ENCODE measurements at regions not wholly inside any gene's neighbourhood (a gene's known extent, or its start where the extent isn't known, plus 50 kb on each side); places are given as distances from the start of the nearest gene placed in this dataset.

DNA sequence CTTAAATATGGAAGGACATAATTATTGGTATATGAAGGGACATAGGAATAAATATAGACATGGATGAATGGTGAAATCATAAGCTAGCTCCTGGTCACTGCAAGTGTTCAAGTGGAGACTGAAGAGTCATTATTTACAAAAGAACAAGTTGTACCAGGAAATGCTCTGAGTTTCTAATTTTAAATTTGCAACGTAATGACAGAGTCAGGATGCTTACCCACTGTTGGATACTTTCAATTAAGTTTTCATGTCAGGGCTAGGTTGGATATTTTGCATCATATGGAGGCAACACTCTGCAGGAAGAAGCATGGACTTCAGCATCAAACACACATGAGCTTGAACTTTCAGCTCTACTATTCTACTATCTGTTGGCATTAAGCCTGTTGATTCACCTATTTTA, 499.6 kb upstream of the C1orf87 start:
- Mint-ChIP-seq H3K36me3 (ENCODE audit: low read depth) (peaks cover 4% of the 10 kb centered on the region), H3K9me3 (peaks cover 2% of the 10 kb centered on the region), H3K4me1 (peaks cover 28% of the 10 kb centered on the region), H3K4me3 (no peak overlapping the region), H3K27me3 (ENCODE audit: low read depth) (no peaks in the 10 kb centered on the region), H3K27ac (ENCODE audit: unreplicated experiment) (no peak overlapping the region)
- DNase-seq (ENCODE audit: low read depth, low spot score) = no peak
- TF ChIP-seq, protein P1, sequence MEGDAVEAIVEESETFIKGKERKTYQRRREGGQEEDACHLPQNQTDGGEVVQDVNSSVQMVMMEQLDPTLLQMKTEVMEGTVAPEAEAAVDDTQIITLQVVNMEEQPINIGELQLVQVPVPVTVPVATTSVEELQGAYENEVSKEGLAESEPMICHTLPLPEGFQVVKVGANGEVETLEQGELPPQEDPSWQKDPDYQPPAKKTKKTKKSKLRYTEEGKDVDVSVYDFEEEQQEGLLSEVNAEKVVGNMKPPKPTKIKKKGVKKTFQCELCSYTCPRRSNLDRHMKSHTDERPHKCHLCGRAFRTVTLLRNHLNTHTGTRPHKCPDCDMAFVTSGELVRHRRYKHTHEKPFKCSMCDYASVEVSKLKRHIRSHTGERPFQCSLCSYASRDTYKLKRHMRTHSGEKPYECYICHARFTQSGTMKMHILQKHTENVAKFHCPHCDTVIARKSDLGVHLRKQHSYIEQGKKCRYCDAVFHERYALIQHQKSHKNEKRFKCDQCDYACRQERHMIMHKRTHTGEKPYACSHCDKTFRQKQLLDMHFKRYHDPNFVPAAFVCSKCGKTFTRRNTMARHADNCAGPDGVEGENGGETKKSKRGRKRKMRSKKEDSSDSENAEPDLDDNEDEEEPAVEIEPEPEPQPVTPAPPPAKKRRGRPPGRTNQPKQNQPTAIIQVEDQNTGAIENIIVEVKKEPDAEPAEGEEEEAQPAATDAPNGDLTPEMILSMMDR (conservative IDR thresholded peaks at IDR 0.05) = no peak

DNA sequence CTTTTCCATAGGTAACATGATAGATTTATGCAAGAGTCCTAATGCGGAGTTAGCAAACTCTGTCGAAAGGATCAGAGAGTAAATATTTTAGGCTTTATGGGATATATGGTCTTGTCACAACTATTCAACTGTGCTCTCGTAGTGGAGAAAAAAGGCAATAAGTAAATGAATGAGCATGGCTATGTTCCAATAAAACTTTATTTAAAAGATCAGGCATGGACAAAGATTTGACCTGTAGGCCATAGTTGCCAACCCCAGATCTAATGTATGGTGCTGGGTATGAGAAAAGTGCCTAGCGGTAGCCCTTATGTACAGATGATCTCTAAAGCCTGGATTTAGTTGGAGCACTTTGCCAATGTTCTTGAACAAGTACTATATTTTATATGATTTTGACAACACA, 498.8 kb upstream of the C1orf87 start:
- Mint-ChIP-seq H3K27ac (ENCODE audit: unreplicated experiment) (no peak overlapping the region), H3K27me3 (ENCODE audit: low read depth) (no peaks in the 10 kb centered on the region), H3K4me3 (no peak overlapping the region), H3K36me3 (ENCODE audit: low read depth) (peaks cover 4% of the 10 kb centered on the region), H3K4me1 (peaks cover 23% of the 10 kb centered on the region), H3K9me3 (peaks cover 2% of the 10 kb centered on the region)
- TF ChIP-seq, protein P1 (conservative IDR thresholded peaks at IDR 0.05) = no peak
- DNase-seq (ENCODE audit: low read depth, low spot score) = no peak

DNA sequence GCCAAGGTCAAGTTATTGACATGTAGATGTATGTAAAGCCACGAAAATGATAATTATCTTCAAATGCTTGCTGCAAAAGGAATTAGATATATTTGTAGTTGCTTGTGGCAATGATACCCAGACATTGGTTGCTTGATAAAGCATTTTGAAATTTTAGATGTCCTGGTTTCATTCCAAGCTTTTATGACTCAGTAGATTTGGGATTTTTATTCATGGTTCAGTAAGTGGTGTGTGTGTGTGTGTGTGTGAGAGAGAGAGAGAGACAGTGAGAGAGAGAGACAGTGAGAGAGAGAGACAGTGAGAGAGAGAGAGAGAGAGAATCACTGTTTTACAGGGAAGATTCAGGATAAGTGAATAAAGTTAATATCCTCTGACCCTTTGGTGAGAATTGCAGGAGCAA, 498.2 kb upstream of the C1orf87 start:
- TF ChIP-seq, protein P1 (conservative IDR thresholded peaks at IDR 0.05) = no peak
- H3K4me3 Mint-ChIP-seq = no peak overlapping the region
- no peak for DNase-seq (ENCODE audit: low read depth, low spot score)
- peaks cover 2% of the 10 kb centered on the region for H3K9me3 Mint-ChIP-seq
- H3K27ac Mint-ChIP-seq (ENCODE audit: unreplicated experiment) = peak overlapping the region; percentile 53
- H3K36me3 Mint-ChIP-seq (ENCODE audit: low read depth) = peaks cover 4% of the 10 kb centered on the region
- no peaks in the 10 kb centered on the region for H3K27me3 Mint-ChIP-seq (ENCODE audit: low read depth)
- peaks cover 20% of the 10 kb centered on the region for H3K4me1 Mint-ChIP-seq

DNA sequence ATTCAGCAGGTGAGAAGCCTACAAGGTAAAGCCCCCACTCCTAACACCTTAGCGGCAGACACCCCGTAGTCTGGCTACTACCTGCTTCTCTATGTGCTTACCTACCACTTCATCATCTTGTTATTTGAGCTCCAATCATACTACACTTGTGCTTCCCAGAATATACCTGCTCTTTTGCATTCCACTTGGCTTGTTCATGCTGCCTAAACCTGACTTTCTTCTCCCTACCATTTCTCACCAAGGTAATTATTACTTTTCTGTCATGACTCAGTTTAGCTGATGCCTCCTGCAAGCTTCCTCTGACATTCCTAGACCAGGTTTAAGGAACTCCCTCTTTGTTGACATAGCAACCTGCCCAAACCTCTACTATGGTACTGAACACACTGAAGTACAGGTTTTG, 495.6 kb upstream of the C1orf87 start:
- H3K4me3 Mint-ChIP-seq = no peak overlapping the region
- no peak for DNase-seq (ENCODE audit: low read depth, low spot score)

DNA sequence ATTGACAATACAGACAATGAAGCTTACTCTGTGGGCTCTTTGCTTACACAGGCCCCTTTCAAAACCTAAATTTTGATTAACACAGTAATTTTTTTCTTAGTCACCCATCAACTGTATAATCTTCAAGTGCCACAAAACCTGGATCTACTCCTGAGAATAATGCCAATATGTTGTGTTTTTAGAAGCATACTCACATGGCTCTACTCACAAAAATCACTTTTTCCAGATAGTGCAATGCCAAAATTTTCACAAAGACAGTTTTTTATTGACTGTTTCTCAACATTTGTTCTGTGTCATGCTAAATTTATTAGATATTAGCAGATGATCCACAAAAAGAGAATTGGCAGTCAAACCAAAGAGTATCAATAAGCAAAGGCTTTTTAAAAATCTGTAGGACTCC, 493.7 kb upstream of the C1orf87 start:
- TF ChIP-seq, protein P1 (conservative IDR thresholded peaks at IDR 0.05) = no peak
- H3K4me3 Mint-ChIP-seq = no peak overlapping the region
- H3K36me3 Mint-ChIP-seq (ENCODE audit: low read depth) = peaks cover 2% of the 10 kb centered on the region
- DNase-seq (ENCODE audit: low read depth, low spot score) = no peak
- H3K27me3 Mint-ChIP-seq (ENCODE audit: low read depth) = no peaks in the 10 kb centered on the region
- H3K9me3 Mint-ChIP-seq = no peaks in the 10 kb centered on the region
- H3K4me1 Mint-ChIP-seq = no peaks in the 10 kb centered on the region
- H3K27ac Mint-ChIP-seq (ENCODE audit: unreplicated experiment) = no peak overlapping the region

More for the DNA sequence above, 495.6 kb upstream of the C1orf87 start:
- TF ChIP-seq, protein P1 (conservative IDR thresholded peaks at IDR 0.05) = no peak
- peaks cover 2% of the 10 kb centered on the region for H3K36me3 Mint-ChIP-seq (ENCODE audit: low read depth)
- peaks cover 7% of the 10 kb centered on the region for H3K4me1 Mint-ChIP-seq
- no peaks in the 10 kb centered on the region for H3K9me3 Mint-ChIP-seq
- H3K27me3 Mint-ChIP-seq (ENCODE audit: low read depth) = no peaks in the 10 kb centered on the region
- no peak overlapping the region for H3K27ac Mint-ChIP-seq (ENCODE audit: unreplicated experiment)
